MCF 10A (cell line): ENCODE measurements at regions not wholly inside any gene's neighbourhood (a gene's known extent, or its start where the extent isn't known, plus 50 kb on each side); places are given as distances from the start of the nearest gene placed in this dataset.
"Not testable (repeated sequence)": the region's sequence is repeated elsewhere in the genome, so short reads cannot be mapped to it uniquely, and the experiment has no call there.

ENCODE experiments used
- BruUV-seq: library from RNA; stranded (reverse); fragments of 400-500 nt; replicated peaks from 2 replicates; lab custom pipeline; 2021; lab: Mats Ljungman, UMichigan
- CTCF ChIA-PET: fragments of 300-600 bp; sonication (Branson Sonifier 250); formaldehyde crosslinking; extraction: SDS; loops from one replicate; lab custom pipeline; 2021; ENCODE audit warnings: antibody characterized with exemption, inconsistent platforms; lab: Yijun Ruan, JAX
- POLR2A ChIA-PET: fragments of 300-600, 350-650 bp; sonication (Branson Sonifier 250); formaldehyde crosslinking; extraction: SDS; loops from one replicate; lab custom pipeline; 2020; ENCODE audit warnings: antibody characterized with exemption, inconsistent platforms; lab: Yijun Ruan, JAX
- DNase-seq: peaks from one replicate; pipeline ENCODE4 v3.0.0-alpha.2; 2018; ENCODE audit not compliant: unreplicated experiment
- H3K27ac Mint-ChIP-seq: one replicate; pipeline ENCODE4 v1.8.0; 2022; ENCODE audit warnings: mild to moderate bottlenecking, low read depth, mixed read lengths; ENCODE audit not compliant: unreplicated experiment
- H3K27me3 Mint-ChIP-seq: one replicate; pipeline ENCODE4 v1.8.0; 2022; ENCODE audit warnings: mixed read lengths; ENCODE audit not compliant: insufficient read depth, unreplicated experiment
- H3K36me3 Mint-ChIP-seq: one replicate; pipeline ENCODE4 v1.8.0; 2022; ENCODE audit warnings: mild to moderate bottlenecking, moderate library complexity, mixed read lengths; ENCODE audit not compliant: insufficient read depth, unreplicated experiment
- H3K4me1 Mint-ChIP-seq: one replicate; pipeline ENCODE4 v1.8.0; 2022; ENCODE audit warnings: mixed read lengths; ENCODE audit not compliant: insufficient read depth, unreplicated experiment
- H3K4me3 Mint-ChIP-seq: one replicate; pipeline ENCODE4 v1.8.0; 2022; ENCODE audit warnings: mild to moderate bottlenecking, moderate library complexity, mixed read lengths; ENCODE audit not compliant: unreplicated experiment
- H3K9me3 Mint-ChIP-seq: one replicate; pipeline ENCODE4 v1.8.0; 2022; ENCODE audit warnings: mixed read lengths; ENCODE audit not compliant: unreplicated experiment
- CTCF ChIP-seq: fragments of 200-600 bp; IDR thresholded peaks from one replicate; pipeline ENCODE4 v1.8.0; 2022; ENCODE audit warnings: antibody characterized with exemption, mild to moderate bottlenecking; ENCODE audit not compliant: unreplicated experiment
- intact Hi-C: fragments of 100-400 bp; cut with micrococcal nuclease; formaldehyde crosslinking; loops from 2 replicates; pipeline ENCODE4 v1.14.1; 2022

- no peak for TF ChIP-seq CTCF
- CTCF ChIA-PET = interaction anchor here (0.6 kb wide), 1 partner anchor 40 kb away, joined by 3 read pairs; no protein-coding TSS in a partner anchor
- no peak overlapping the region for H3K27ac Mint-ChIP-seq
- no TSS peak for BruUV-seq
- no peak overlapping the region for H3K4me3 Mint-ChIP-seq
- no peaks in the 10 kb centered on the region for H3K36me3 Mint-ChIP-seq
- POLR2A ChIA-PET = no interaction called here
- no peaks in the 10 kb centered on the region for H3K27me3 Mint-ChIP-seq
- H3K4me1 Mint-ChIP-seq = no peaks in the 10 kb centered on the region
- intact Hi-C loops = no loop called here
- no peak for DNase-seq
- no peaks in the 10 kb centered on the region for H3K9me3 Mint-ChIP-seq
These were observed 778.6 kb downstream of the CDH11 start for GRCh38 chr16:64343061-64343819.

GRCh38 chr16:64341336-64341735, 780.5 kb downstream of the CDH11 start:
- DNase-seq, POLR2A ChIA-PET, H3K27ac Mint-ChIP-seq, H3K36me3 Mint-ChIP-seq, BruUV-seq, H3K27me3 Mint-ChIP-seq, H3K9me3 Mint-ChIP-seq, intact Hi-C loops, H3K4me1 Mint-ChIP-seq, H3K4me3 Mint-ChIP-seq: not testable (repeated sequence)
- CTCF ChIA-PET = interaction anchor here (0.7 kb wide), 1 partner anchor 1475 kb away, joined by 3 read pairs; no protein-coding TSS in a partner anchor

GRCh38 chr16:64339052-64339770, 782.7 kb downstream of the CDH11 start:
- DNase-seq = peak; percentile 6
- no TSS peak for BruUV-seq
- Mint-ChIP-seq H3K36me3 (no peaks in the 10 kb centered on the region), H3K9me3 (no peaks in the 10 kb centered on the region), H3K27ac (no peak overlapping the region), H3K4me1 (no peaks in the 10 kb centered on the region), H3K27me3 (no peaks in the 10 kb centered on the region), H3K4me3 (no peak overlapping the region)
- POLR2A ChIA-PET = no interaction called here
- intact Hi-C loops = no loop called here
- CTCF ChIA-PET = no interaction called here
- TF ChIP-seq CTCF = no peak

GRCh38 chr16:64321881-64322280, 800.0 kb downstream of the CDH11 start:
- Mint-ChIP-seq H3K9me3 (no peaks in the 10 kb centered on the region), H3K27ac (no peak overlapping the region), H3K36me3 (no peaks in the 10 kb centered on the region), H3K4me3 (no peak overlapping the region), H3K4me1 (no peaks in the 10 kb centered on the region), H3K27me3 (no peaks in the 10 kb centered on the region)
- CTCF ChIA-PET = no interaction called here
- no peak for DNase-seq
- POLR2A ChIA-PET = no interaction called here
- BruUV-seq = no TSS peak
- intact Hi-C loops = no loop called here
- TF ChIP-seq CTCF = no peak
